ENCODE measurements at regions not wholly inside any gene's neighbourhood (a gene's known extent, or its start where the extent isn't known, plus 50 kb on each side); places are given as distances from the start of the nearest gene placed in this dataset.

GRCh38 chr2:53476834-53477233 is 290.8 kb upstream of the CHAC2 start:
- no peaks in the 10 kb centered on the region for H3K36me3 ChIP-seq (ENCODE audit: control insufficient read depth, insufficient read depth, low read length)
- 96% methylated on average over 5 of the region's 6 CpGs for WGBS (ENCODE audit: insufficient coverage)
- H3K4me1 ChIP-seq (ENCODE audit: control insufficient read depth, insufficient read depth, low read length): no peaks in the 10 kb centered on the region
- no peaks in the 10 kb centered on the region for H3K27me3 ChIP-seq (ENCODE audit: control insufficient read depth, insufficient read depth, low read length)
- H3K9me3 ChIP-seq (ENCODE audit: control insufficient read depth, insufficient read depth, low read length): no peaks in the 10 kb centered on the region
- no peak overlapping the region for H3K4me3 ChIP-seq (ENCODE audit: low read depth, low read length)
- no peak for DNase-seq (ENCODE audit: low read depth in 4 of 6, low spot score in 6 of 6)
- H3K27ac ChIP-seq (ENCODE audit: low read depth, low read length): no peak overlapping the region

GRCh38 chr2:53475766-53476165 is 291.8 kb upstream of the CHAC2 start:
- no peak for DNase-seq (ENCODE audit: low read depth in 4 of 6, low spot score in 6 of 6)
- Histone ChIP-seq H3K27ac (ENCODE audit: low read depth, low read length) (no peak overlapping the region), H3K4me3 (ENCODE audit: low read depth, low read length) (no peak overlapping the region), H3K36me3 (ENCODE audit: control insufficient read depth, insufficient read depth, low read length) (no peaks in the 10 kb centered on the region), H3K27me3 (ENCODE audit: control insufficient read depth, insufficient read depth, low read length) (no peaks in the 10 kb centered on the region), H3K9me3 (ENCODE audit: control insufficient read depth, insufficient read depth, low read length) (no peaks in the 10 kb centered on the region), H3K4me1 (ENCODE audit: control insufficient read depth, insufficient read depth, low read length) (no peaks in the 10 kb centered on the region)
- WGBS (ENCODE audit: insufficient coverage): 80% methylated on average over 1 of the region's 2 CpGs

- DNase-seq (ENCODE audit: low read depth in 4 of 6, low spot score in 6 of 6): peak in 1 of 6 donors; percentile 22
Observed at GRCh38 chr2:53475321-53475720, 292.3 kb upstream of the CHAC2 start.

GRCh38 chr2:53474914-53475313 is 292.7 kb upstream of the CHAC2 start:
- WGBS (ENCODE audit: insufficient coverage): no CpG with 5 or more reads among the region's 2 CpGs
- no peak for DNase-seq (ENCODE audit: low read depth in 4 of 6, low spot score in 6 of 6)
- Histone ChIP-seq H3K4me3 (ENCODE audit: low read depth, low read length) (no peak overlapping the region), H3K4me1 (ENCODE audit: control insufficient read depth, insufficient read depth, low read length) (no peaks in the 10 kb centered on the region), H3K27ac (ENCODE audit: low read depth, low read length) (no peak overlapping the region), H3K27me3 (ENCODE audit: control insufficient read depth, insufficient read depth, low read length) (no peaks in the 10 kb centered on the region), H3K9me3 (ENCODE audit: control insufficient read depth, insufficient read depth, low read length) (no peaks in the 10 kb centered on the region), H3K36me3 (ENCODE audit: control insufficient read depth, insufficient read depth, low read length) (no peaks in the 10 kb centered on the region)

More at GRCh38 chr2:53475321-53475720, 292.3 kb upstream of the CHAC2 start:
- Histone ChIP-seq H3K27ac (ENCODE audit: low read depth, low read length) (no peak overlapping the region), H3K36me3 (ENCODE audit: control insufficient read depth, insufficient read depth, low read length) (no peaks in the 10 kb centered on the region), H3K4me3 (ENCODE audit: low read depth, low read length) (no peak overlapping the region), H3K4me1 (ENCODE audit: control insufficient read depth, insufficient read depth, low read length) (no peaks in the 10 kb centered on the region), H3K27me3 (ENCODE audit: control insufficient read depth, insufficient read depth, low read length) (no peaks in the 10 kb centered on the region), H3K9me3 (ENCODE audit: control insufficient read depth, insufficient read depth, low read length) (no peaks in the 10 kb centered on the region)
- WGBS (ENCODE audit: insufficient coverage): no CpG with 5 or more reads among the region's 2 CpGs

DNA sequence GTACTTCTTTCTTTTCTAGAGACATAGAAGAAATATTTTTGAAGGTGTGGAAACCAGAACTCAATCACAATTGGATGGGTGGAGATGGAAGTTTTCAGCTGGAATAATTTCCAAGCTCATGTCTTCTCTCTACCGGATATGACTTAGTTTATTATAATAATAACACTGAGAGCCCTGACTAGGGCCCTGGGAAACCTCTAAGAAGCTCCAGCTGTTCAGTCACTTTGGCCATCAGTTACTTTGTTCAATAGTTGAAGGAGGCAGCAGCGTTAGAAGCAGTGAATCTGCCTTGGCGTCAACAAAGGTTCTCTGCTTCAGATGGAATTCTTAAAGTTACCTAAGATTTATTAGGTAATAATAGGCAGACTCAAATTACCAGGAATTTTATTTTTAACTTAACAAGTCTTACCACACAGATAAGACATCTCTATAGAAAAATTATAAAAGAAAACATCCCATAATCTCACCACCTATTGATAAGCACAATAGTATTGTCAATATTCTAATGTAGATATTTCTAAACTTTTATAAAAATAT is 293.8 kb upstream of the CHAC2 start:
- DNase-seq (ENCODE audit: low read depth in 4 of 6, low spot score in 6 of 6): no peak
- H3K27ac ChIP-seq (ENCODE audit: low read depth, low read length): no peak overlapping the region
- no peaks in the 10 kb centered on the region for H3K4me1 ChIP-seq (ENCODE audit: control insufficient read depth, insufficient read depth, low read length)
- no peak overlapping the region for H3K4me3 ChIP-seq (ENCODE audit: low read depth, low read length)
- WGBS (ENCODE audit: insufficient coverage): no CpG with 5 or more reads among the region's 3 CpGs
- no peaks in the 10 kb centered on the region for H3K27me3 ChIP-seq (ENCODE audit: control insufficient read depth, insufficient read depth, low read length)
- no peaks in the 10 kb centered on the region for H3K36me3 ChIP-seq (ENCODE audit: control insufficient read depth, insufficient read depth, low read length)
- no peaks in the 10 kb centered on the region for H3K9me3 ChIP-seq (ENCODE audit: control insufficient read depth, insufficient read depth, low read length)

DNA sequence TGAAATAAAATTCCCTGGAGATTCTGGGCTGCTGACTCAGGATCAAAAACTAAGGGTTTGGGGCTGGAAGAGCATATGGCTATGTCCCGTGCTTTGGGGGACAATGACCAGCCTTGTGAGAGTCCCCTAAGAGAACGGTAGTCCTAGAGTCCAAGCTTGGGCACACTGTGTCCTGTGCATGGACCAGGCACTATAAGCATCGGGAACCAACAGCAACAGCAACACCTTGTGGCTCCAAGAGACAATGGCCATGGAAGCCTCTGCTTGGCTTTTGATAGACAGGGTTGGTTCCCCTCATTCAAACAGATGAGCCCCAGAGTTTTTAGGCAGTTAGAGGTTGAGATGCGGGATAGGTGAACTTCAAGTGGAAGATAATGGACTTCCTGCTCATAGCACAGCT is 294.4 kb upstream of the CHAC2 start:
- no peak overlapping the region for H3K4me3 ChIP-seq (ENCODE audit: low read depth, low read length)

GRCh38 chr2:53467467-53468180 is 300.0 kb upstream of the CHAC2 start:
- no peak overlapping the region for H3K27ac ChIP-seq (ENCODE audit: low read depth, low read length)
- no peaks in the 10 kb centered on the region for H3K36me3 ChIP-seq (ENCODE audit: control insufficient read depth, insufficient read depth, low read length)
- peaks cover 2% of the 10 kb centered on the region for H3K9me3 ChIP-seq (ENCODE audit: control insufficient read depth, insufficient read depth, low read length)
- WGBS (ENCODE audit: insufficient coverage): 75% methylated on average over 2 of the region's 4 CpGs
- H3K4me3 ChIP-seq (ENCODE audit: low read depth, low read length): no peak overlapping the region
- DNase-seq (ENCODE audit: low read depth in 4 of 6, low spot score in 6 of 6): peak in 1 of 6 donors; percentile 56
- no peaks in the 10 kb centered on the region for H3K27me3 ChIP-seq (ENCODE audit: control insufficient read depth, insufficient read depth, low read length)
- H3K4me1 ChIP-seq (ENCODE audit: control insufficient read depth, insufficient read depth, low read length): no peaks in the 10 kb centered on the region

More for the DNA sequence above, 294.4 kb upstream of the CHAC2 start:
- WGBS (ENCODE audit: insufficient coverage): 85% methylated on average over 4 of the region's 4 CpGs
- H3K9me3 ChIP-seq (ENCODE audit: control insufficient read depth, insufficient read depth, low read length): no peaks in the 10 kb centered on the region
- no peaks in the 10 kb centered on the region for H3K27me3 ChIP-seq (ENCODE audit: control insufficient read depth, insufficient read depth, low read length)
- no peak overlapping the region for H3K27ac ChIP-seq (ENCODE audit: low read depth, low read length)
- no peaks in the 10 kb centered on the region for H3K4me1 ChIP-seq (ENCODE audit: control insufficient read depth, insufficient read depth, low read length)
- H3K36me3 ChIP-seq (ENCODE audit: control insufficient read depth, insufficient read depth, low read length): no peaks in the 10 kb centered on the region
- DNase-seq (ENCODE audit: low read depth in 4 of 6, low spot score in 6 of 6): no peak

- Histone ChIP-seq H3K27ac (ENCODE audit: low read depth, low read length) (no peak overlapping the region), H3K4me1 (ENCODE audit: control insufficient read depth, insufficient read depth, low read length) (no peaks in the 10 kb centered on the region), H3K27me3 (ENCODE audit: control insufficient read depth, insufficient read depth, low read length) (no peaks in the 10 kb centered on the region), H3K9me3 (ENCODE audit: control insufficient read depth, insufficient read depth, low read length) (peaks cover 2% of the 10 kb centered on the region), H3K4me3 (ENCODE audit: low read depth, low read length) (no peak overlapping the region), H3K36me3 (ENCODE audit: control insufficient read depth, insufficient read depth, low read length) (no peaks in the 10 kb centered on the region)
- no CpG with 5 or more reads among the region's 3 CpGs for whole genome bisulfite sequencing (ENCODE audit: insufficient coverage)
- peak in 1 of 6 donors; percentile 57 for DNase-seq (ENCODE audit: low read depth in 4 of 6, low spot score in 6 of 6)
Observed at GRCh38 chr2:53463806-53464726, 303.5 kb upstream of the CHAC2 start.

DNA sequence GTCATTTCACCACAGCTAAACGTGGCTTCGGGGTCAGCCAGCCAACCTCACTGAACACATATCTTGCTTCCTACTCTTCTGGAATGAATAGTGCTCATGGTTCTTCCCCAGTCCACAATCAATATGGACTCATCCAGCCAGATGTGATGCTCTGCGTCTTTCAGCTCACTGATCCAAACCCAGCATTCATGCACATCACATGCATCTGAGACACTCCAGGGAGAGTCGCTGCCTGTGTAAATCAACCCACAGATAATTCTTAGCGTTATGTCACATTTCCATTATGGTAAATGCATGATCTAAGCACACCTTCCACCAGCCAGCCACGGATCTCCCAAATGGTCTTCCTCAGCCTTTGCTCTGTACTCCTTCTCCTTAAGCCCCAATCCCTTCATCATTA is 306.7 kb upstream of the CHAC2 start:
- no peak overlapping the region for H3K27ac ChIP-seq (ENCODE audit: low read depth, low read length)
- no peak for DNase-seq (ENCODE audit: low read depth in 4 of 6, low spot score in 6 of 6)
- H3K4me1 ChIP-seq (ENCODE audit: control insufficient read depth, insufficient read depth, low read length): no peaks in the 10 kb centered on the region
- WGBS (ENCODE audit: insufficient coverage): 93% methylated on average over 6 of the region's 6 CpGs
- no peaks in the 10 kb centered on the region for H3K36me3 ChIP-seq (ENCODE audit: control insufficient read depth, insufficient read depth, low read length)
- no peaks in the 10 kb centered on the region for H3K9me3 ChIP-seq (ENCODE audit: control insufficient read depth, insufficient read depth, low read length)
- H3K27me3 ChIP-seq (ENCODE audit: control insufficient read depth, insufficient read depth, low read length): no peaks in the 10 kb centered on the region
- no peak overlapping the region for H3K4me3 ChIP-seq (ENCODE audit: low read depth, low read length)
